ENCODE measurements at regions not wholly inside any gene's neighbourhood (a gene's known extent, or its start where the extent isn't known, plus 50 kb on each side); places are given as distances from the start of the nearest gene placed in this dataset.

DNA sequence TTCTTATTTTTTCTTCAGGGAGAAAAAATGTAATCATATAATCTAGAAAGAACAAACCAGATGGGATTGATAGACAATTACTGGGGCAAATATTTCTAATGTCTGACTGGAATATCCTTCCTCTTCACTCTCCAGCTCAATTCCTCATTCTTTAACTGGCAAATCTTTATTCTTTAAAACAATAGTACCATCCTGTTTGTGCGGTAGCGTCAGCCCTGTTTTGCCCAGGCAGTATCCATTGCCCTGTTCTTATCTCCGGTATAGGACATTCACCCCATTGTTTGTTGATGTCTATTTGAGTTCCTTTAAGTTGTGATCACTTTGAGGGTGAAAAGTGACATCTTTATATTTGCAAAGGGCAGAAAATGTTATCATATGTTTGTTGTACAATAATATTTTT is 185.4 kb downstream of the POSTN start (continued):
- TF ChIP-seq, protein P1, sequence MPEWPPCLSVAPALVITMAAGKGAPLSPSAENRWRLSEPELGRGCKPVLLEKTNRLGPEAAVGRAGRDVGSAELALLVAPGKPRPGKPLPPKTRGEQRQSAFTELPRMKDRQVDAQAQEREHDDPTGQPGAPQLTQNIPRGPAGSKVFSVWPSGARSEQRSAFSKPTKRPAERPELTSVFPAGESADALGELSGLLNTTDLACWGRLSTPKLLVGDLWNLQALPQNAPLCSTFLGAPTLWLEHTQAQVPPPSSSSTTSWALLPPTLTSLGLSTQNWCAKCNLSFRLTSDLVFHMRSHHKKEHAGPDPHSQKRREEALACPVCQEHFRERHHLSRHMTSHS (tag by site-specific recombination; IDR thresholded peaks at IDR 0.05), result no peak
- TF ChIP-seq ZNF521 (tag by site-specific recombination; IDR thresholded peaks at IDR 0.05), result no peak
- TF ChIP-seq, protein P2, sequence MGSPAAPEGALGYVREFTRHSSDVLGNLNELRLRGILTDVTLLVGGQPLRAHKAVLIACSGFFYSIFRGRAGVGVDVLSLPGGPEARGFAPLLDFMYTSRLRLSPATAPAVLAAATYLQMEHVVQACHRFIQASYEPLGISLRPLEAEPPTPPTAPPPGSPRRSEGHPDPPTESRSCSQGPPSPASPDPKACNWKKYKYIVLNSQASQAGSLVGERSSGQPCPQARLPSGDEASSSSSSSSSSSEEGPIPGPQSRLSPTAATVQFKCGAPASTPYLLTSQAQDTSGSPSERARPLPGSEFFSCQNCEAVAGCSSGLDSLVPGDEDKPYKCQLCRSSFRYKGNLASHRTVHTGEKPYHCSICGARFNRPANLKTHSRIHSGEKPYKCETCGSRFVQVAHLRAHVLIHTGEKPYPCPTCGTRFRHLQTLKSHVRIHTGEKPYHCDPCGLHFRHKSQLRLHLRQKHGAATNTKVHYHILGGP (tag by site-specific recombination; IDR thresholded peaks at IDR 0.05), result no peak
- TF ChIP-seq, protein P3, sequence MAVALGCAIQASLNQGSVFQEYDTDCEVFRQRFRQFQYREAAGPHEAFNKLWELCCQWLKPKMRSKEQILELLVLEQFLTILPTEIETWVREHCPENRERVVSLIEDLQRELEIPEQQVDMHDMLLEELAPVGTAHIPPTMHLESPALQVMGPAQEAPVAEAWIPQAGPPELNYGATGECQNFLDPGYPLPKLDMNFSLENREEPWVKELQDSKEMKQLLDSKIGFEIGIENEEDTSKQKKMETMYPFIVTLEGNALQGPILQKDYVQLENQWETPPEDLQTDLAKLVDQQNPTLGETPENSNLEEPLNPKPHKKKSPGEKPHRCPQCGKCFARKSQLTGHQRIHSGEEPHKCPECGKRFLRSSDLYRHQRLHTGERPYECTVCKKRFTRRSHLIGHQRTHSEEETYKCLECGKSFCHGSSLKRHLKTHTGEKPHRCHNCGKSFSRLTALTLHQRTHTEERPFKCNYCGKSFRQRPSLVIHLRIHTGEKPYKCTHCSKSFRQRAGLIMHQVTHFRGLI (tag by site-specific recombination; IDR thresholded peaks at IDR 0.05), result no peak
- no peak for TF ChIP-seq ZNF777 (tag by site-specific recombination; IDR thresholded peaks at IDR 0.05; ENCODE audit: borderline replicate concordance)
- TF ChIP-seq ZNF670 (tag by site-specific recombination; IDR thresholded peaks at IDR 0.05; ENCODE audit: low read depth), result no peak
- TF ChIP-seq, protein P4, sequence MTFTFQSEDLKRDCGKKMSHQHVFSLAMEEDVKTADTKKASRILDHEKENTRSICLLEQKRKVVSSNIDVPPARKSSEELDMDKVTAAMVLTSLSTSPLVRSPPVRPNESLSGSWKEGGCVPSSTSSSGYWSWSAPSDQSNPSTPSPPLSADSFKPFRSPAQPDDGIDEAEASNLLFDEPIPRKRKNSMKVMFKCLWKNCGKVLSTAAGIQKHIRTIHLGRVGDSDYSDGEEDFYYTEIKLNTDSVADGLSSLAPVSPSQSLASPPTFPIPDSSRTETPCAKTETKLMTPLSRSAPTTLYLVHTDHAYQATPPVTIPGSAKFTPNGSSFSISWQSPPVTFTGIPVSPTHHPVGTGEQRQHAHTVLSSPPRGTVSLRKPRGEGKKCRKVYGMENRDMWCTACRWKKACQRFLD (tag by site-specific recombination; IDR thresholded peaks at IDR 0.05), result no peak
- TF ChIP-seq ZFP37 (tag by site-specific recombination; IDR thresholded peaks at IDR 0.05), result no peak

DNA sequence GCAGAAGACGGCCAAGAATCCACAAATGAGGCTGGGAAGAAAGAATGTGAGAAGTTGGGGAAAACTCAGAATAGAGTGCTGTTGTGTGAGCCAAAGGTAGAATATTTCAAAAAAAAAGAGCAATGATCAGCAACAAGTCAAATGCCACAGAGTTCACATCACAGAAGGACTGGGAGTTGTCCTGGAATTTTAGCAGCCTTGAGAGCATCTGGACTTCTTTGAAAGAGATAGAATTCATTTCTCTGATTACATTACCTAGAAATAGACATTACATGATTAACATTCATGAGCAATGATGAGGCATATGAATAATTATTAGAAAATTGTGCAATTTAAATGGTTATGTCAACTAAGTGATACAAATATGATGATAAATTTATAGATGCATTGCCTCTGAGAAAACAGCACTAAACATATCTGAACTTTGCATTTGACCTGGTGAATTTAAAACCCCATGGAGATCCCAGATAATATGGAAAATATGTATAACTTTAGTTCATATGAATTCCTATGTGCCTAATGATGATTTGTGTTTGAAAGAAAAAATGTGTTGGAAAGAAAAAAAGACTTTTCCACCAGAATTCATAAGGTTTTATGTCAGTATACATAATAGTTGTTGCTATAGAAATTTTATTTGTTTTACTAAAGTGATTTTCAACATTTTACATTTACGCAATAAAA is 186.2 kb downstream of the POSTN start:
- TF ChIP-seq, protein P5, sequence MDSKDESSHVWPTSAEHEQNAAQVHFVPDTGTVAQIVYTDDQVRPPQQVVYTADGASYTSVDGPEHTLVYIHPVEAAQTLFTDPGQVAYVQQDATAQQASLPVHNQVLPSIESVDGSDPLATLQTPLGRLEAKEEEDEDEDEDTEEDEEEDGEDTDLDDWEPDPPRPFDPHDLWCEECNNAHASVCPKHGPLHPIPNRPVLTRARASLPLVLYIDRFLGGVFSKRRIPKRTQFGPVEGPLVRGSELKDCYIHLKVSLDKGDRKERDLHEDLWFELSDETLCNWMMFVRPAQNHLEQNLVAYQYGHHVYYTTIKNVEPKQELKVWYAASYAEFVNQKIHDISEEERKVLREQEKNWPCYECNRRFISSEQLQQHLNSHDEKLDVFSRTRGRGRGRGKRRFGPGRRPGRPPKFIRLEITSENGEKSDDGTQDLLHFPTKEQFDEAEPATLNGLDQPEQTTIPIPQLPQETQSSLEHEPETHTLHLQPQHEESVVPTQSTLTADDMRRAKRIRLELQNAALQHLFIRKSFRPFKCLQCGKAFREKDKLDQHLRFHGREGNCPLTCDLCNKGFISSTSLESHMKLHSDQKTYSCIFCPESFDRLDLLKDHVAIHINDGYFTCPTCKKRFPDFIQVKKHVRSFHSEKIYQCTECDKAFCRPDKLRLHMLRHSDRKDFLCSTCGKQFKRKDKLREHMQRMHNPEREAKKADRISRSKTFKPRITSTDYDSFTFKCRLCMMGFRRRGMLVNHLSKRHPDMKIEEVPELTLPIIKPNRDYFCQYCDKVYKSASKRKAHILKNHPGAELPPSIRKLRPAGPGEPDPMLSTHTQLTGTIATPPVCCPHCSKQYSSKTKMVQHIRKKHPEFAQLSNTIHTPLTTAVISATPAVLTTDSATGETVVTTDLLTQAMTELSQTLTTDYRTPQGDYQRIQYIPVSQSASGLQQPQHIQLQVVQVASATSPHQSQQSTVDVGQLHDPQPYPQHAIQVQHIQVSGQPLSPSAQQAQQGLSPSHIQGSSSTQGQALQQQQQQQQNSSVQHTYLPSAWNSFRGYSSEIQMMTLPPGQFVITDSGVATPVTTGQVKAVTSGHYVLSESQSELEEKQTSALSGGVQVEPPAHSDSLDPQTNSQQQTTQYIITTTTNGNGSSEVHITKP (tag by site-specific recombination; IDR thresholded peaks at IDR 0.05), result no peak
- TF ChIP-seq ZNF548 (tag by site-specific recombination; IDR thresholded peaks at IDR 0.05), result no peak
- no peak for TF ChIP-seq ZNF654 (tag by site-specific recombination; IDR thresholded peaks at IDR 0.05; ENCODE audit: low read depth)
- no peak for TF ChIP-seq KLF9 (tag by site-specific recombination; IDR thresholded peaks at IDR 0.05; ENCODE audit: low read depth)
- Histone ChIP-seq H3K9me3 (ENCODE audit: control insufficient read depth, insufficient read depth, low read depth, low read length) (no peaks in the 10 kb centered on the region), H3K27ac (ENCODE audit: extremely low read depth, low read depth, low read length) (no peak overlapping the region), H3K4me1 (ENCODE audit: control insufficient read depth, insufficient read depth, low read length) (no peaks in the 10 kb centered on the region), H3K36me3 (ENCODE audit: control insufficient read depth in 2 of 2, insufficient read depth in 1 of 2, low read length in 2 of 2) (no peaks in the 10 kb centered on the region), H3K4me3 (ENCODE audit: low read depth, low read length) (no peak overlapping the region)
- POLR2A ChIA-PET, result no interaction called here
- CTCF ChIA-PET, result no interaction called here

DNA sequence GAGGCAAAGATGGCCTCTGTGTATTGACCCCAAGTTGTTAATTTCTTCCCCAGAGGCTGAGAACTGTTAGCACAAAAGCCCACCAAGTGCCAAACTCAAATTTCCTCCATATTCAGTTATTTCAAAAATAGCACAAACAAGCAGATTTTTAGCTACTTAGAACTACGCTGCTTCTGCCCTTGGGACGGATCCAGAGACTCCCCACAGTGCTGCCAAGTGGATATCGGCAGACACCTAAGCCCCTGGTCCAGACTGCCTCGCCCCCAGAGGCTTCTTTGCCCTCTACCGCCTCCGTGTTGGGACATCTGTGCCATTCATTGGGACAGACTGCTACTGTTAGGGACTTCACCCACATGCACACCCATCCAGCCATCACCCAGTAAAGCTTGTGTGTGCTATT is 188.3 kb downstream of the POSTN start:
- H3K27ac ChIP-seq (ENCODE audit: extremely low read depth, low read depth, low read length), result no peak overlapping the region
- CTCF ChIA-PET, result no interaction called here
- H3K36me3 ChIP-seq (ENCODE audit: control insufficient read depth in 2 of 2, insufficient read depth in 1 of 2, low read length in 2 of 2), result no peaks in the 10 kb centered on the region
- TF ChIP-seq ZNF155 (tag by site-specific recombination; IDR thresholded peaks at IDR 0.05), result no peak
- H3K4me3 ChIP-seq (ENCODE audit: low read depth, low read length), result no peak overlapping the region
- no peaks in the 10 kb centered on the region for H3K4me1 ChIP-seq (ENCODE audit: control insufficient read depth, insufficient read depth, low read length)
- POLR2A ChIA-PET, result no interaction called here
- H3K9me3 ChIP-seq (ENCODE audit: control insufficient read depth, insufficient read depth, low read depth, low read length), result no peaks in the 10 kb centered on the region

Data from HEK293 (cell line).